LNCAP (cell line): ENCODE measurements at regions not wholly inside any gene's neighbourhood (a gene's known extent, or its start where the extent isn't known, plus 50 kb on each side); places are given as distances from the start of the nearest gene placed in this dataset.

ENCODE experiments used
- CTCF ChIP-seq: fragments of 450-650 bp; IDR thresholded peaks from 2 replicates; pipeline ENCODE4 v1.5.1; 2017; ENCODE audit warnings: mild to moderate bottlenecking

- no peak for TF ChIP-seq CTCF
These were observed 118.4 kb downstream of the FAM53A start for GRCh38 chr4:1565598-1566295.

DNA sequence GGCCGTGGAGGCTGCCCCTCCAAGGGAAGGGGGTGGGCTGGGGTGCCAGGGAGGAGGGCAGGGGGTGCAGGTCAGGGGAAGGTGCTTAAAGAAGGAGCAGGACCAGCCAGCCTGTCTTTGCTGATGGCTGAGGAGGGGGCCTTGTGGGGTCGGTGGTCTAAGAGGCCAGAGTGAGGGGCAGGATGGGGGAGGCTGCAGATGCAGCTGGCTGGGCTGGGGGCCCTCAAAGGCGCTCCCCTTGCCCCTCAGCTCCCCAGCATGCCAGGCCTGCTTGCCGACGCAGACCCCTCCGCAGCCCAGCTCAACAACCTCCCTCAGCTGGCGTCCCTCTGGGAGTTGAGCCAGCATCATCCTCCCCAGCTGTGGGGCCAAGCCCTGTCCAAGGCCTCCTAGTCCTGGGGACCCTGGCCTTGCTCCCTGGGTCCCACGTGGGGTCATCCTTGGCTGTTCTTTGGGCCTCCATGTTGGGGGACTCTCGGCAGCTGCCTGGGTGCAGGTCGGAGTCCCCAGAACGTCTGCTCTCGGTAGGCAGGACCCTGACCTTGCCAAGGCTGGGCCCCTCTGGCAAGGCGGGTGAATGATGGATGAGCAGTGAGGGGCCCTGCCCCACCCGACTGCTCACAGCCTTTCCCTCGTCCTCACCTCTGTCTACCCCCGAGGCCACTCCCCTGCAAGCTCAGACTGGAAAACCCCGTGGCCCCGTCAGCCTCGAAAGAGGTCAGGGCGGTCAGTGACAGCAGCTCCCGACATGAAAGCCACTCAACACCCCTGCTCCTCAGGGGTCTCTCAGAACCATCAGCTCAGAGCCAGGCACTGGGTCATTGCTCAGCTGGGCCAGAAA lies 119.4 kb downstream of the FAM53A start:
- no peak for TF ChIP-seq CTCF

DNA sequence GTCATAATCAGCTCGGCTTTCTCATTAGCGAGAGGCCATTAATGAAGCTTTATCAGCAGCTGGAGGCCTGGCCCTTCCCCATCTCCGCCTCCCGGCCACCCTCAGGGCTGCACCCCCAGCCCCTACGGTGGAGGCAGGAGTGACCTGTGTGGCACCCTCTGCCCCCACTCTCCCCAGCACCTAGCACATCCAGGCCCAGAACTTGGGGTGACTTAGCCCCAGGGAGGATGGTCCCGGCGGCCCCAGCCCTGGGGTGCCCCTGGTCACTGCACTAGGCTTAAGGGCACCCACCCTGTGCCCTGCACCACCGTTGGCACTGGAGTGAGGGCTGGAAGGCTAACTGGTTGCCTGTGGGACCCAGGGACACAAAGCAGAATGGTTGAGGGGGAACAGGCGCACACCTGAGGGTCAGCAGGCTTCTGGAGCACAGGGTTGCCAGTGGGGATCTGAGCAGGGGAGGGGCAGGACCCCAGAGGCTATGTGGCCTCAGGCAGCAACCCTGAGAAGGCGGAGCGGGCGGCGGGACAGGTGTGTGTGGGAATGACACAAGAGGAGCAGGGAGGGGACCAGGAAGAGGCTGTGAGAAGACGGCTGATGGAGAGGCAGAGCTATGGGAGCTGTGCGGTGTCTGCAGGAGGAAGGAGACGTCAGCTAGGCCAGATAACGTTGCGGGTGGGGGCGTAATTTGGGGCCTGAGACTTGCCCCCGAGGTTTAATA lies 120.2 kb downstream of the FAM53A start:
- TF ChIP-seq CTCF = no peak

- TF ChIP-seq CTCF = no peak
These were observed 120.9 kb downstream of the FAM53A start for GRCh38 chr4:1563241-1563640.

GRCh38 chr4:1562771-1563170 lies 121.3 kb downstream of the FAM53A start:
- TF ChIP-seq CTCF = no peak

GRCh38 chr4:1562371-1562770 lies 121.7 kb downstream of the FAM53A start:
- no peak for TF ChIP-seq CTCF

GRCh38 chr4:1561286-1561990 lies 122.7 kb downstream of the FAM53A start:
- no peak for TF ChIP-seq CTCF
